ENCODE measurements at regions not wholly inside any gene's neighbourhood (a gene's known extent, or its start where the extent isn't known, plus 50 kb on each side); places are given as distances from the start of the nearest gene placed in this dataset.

DNA sequence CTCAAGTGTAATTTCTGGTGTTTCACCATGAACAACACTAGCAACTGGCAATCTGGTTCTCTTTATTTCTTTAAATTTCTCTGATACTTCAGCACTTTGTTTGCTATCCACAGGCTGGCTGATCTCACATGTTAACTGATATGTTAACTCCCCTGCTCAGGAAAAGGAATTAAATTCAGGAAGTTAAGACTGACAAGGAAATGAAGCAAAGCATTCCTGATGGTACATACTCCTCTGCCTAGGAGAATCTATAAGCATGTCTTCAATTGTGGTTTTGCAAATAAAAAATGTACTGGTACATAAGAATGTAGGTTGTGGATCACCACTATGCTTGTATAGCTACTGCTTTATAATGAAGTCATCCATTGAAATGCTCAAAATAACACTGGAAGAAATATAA is 1119.2 kb upstream of the INTU start:
- TF ChIP-seq, protein P1, sequence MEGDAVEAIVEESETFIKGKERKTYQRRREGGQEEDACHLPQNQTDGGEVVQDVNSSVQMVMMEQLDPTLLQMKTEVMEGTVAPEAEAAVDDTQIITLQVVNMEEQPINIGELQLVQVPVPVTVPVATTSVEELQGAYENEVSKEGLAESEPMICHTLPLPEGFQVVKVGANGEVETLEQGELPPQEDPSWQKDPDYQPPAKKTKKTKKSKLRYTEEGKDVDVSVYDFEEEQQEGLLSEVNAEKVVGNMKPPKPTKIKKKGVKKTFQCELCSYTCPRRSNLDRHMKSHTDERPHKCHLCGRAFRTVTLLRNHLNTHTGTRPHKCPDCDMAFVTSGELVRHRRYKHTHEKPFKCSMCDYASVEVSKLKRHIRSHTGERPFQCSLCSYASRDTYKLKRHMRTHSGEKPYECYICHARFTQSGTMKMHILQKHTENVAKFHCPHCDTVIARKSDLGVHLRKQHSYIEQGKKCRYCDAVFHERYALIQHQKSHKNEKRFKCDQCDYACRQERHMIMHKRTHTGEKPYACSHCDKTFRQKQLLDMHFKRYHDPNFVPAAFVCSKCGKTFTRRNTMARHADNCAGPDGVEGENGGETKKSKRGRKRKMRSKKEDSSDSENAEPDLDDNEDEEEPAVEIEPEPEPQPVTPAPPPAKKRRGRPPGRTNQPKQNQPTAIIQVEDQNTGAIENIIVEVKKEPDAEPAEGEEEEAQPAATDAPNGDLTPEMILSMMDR (IDR thresholded peaks at IDR 0.05; ENCODE audit: low read depth, low read length, missing input control), result no peak
- no peak for TF ChIP-seq TAF1 (conservative IDR thresholded peaks at IDR 0.05)
- no peak for TF ChIP-seq RXRA (IDR thresholded peaks at IDR 0.05)
- no peak for TF ChIP-seq FOXA1 (IDR thresholded peaks at IDR 0.05)
- TF ChIP-seq, protein P2, sequence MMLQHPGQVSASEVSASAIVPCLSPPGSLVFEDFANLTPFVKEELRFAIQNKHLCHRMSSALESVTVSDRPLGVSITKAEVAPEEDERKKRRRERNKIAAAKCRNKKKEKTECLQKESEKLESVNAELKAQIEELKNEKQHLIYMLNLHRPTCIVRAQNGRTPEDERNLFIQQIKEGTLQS (IDR thresholded peaks at IDR 0.05), result no peak
- no peak for TF ChIP-seq SP1 (IDR thresholded peaks at IDR 0.05)
- TF ChIP-seq, protein P3, sequence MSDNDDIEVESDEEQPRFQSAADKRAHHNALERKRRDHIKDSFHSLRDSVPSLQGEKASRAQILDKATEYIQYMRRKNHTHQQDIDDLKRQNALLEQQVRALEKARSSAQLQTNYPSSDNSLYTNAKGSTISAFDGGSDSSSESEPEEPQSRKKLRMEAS (IDR thresholded peaks at IDR 0.05), result no peak
- TF ChIP-seq RAD21 (IDR thresholded peaks at IDR 0.05), result no peak
- no peak for TF ChIP-seq JUND (IDR thresholded peaks at IDR 0.05)
- TF ChIP-seq HNF4G (IDR thresholded peaks at IDR 0.05), result no peak
- TF ChIP-seq, protein P4, sequence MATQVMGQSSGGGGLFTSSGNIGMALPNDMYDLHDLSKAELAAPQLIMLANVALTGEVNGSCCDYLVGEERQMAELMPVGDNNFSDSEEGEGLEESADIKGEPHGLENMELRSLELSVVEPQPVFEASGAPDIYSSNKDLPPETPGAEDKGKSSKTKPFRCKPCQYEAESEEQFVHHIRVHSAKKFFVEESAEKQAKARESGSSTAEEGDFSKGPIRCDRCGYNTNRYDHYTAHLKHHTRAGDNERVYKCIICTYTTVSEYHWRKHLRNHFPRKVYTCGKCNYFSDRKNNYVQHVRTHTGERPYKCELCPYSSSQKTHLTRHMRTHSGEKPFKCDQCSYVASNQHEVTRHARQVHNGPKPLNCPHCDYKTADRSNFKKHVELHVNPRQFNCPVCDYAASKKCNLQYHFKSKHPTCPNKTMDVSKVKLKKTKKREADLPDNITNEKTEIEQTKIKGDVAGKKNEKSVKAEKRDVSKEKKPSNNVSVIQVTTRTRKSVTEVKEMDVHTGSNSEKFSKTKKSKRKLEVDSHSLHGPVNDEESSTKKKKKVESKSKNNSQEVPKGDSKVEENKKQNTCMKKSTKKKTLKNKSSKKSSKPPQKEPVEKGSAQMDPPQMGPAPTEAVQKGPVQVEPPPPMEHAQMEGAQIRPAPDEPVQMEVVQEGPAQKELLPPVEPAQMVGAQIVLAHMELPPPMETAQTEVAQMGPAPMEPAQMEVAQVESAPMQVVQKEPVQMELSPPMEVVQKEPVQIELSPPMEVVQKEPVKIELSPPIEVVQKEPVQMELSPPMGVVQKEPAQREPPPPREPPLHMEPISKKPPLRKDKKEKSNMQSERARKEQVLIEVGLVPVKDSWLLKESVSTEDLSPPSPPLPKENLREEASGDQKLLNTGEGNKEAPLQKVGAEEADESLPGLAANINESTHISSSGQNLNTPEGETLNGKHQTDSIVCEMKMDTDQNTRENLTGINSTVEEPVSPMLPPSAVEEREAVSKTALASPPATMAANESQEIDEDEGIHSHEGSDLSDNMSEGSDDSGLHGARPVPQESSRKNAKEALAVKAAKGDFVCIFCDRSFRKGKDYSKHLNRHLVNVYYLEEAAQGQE (IDR thresholded peaks at IDR 0.05), result no peak
- no peak for TF ChIP-seq GABPA (IDR thresholded peaks at IDR 0.05 in 1 of 2, conservative IDR thresholded peaks at IDR 0.05 in 1 of 2)
- TF ChIP-seq YY1 (IDR thresholded peaks at IDR 0.05), result no peak
